HCT116 (cell line): ENCODE measurements at regions not wholly inside any gene's neighbourhood (a gene's known extent, or its start where the extent isn't known, plus 50 kb on each side); places are given as distances from the start of the nearest gene placed in this dataset.

ENCODE experiments used
- CTCF ChIP-seq, 3 experiments: fragments of 200-600 bp in 1 of 3; sonication (generic) in 1 of 3; IDR thresholded peaks in 2 of 3; conservative IDR thresholded peaks in 1 of 3; 2 replicates each; pipeline ENCODE4 v1.5.1; 2012 to 2017; ENCODE audit warnings: low read depth in 2 of 3, low read length in 2 of 3, antibody characterized with exemption in 1 of 3, borderline replicate concordance in 1 of 3, control low read depth in 1 of 3, mild to moderate bottlenecking in 1 of 3, mixed read lengths in 1 of 3, mixed run types in 1 of 3, moderate library complexity in 1 of 3; ENCODE audit not compliant: insufficient read depth in 1 of 3
- EZH2 ChIP-seq: fragments of 200-600 bp; sonication (generic); IDR thresholded peaks from 2 replicates; pipeline ENCODE4 v1.6.1; 2017; ENCODE audit warnings: antibody characterized with exemption, mixed run types
- POLR2A ChIP-seq: IDR thresholded peaks from 2 replicates; pipeline ENCODE4 v1.7.0; 2011; ENCODE audit warnings: borderline replicate concordance; ENCODE audit not compliant: insufficient read depth, insufficient read length; ENCODE audit errors: extremely low read depth
- POLR2AphosphoS5 ChIP-seq: IDR thresholded peaks from 2 replicates; pipeline ENCODE4 v1.6.1; 2011; ENCODE audit warnings: mild to moderate bottlenecking, low read depth, low read length, moderate library complexity
- YY1 ChIP-seq: IDR thresholded peaks from 2 replicates; pipeline ENCODE4 v1.6.1; 2011; ENCODE audit warnings: low read length, low read depth, moderate library complexity, mild to moderate bottlenecking; ENCODE audit not compliant: insufficient replicate concordance; ENCODE audit errors: extremely low read depth
- ZFX ChIP-seq: fragments of 450-650 bp; IDR thresholded peaks from 2 replicates; pipeline ENCODE4 v1.6.1; 2017
- ZNF274 ChIP-seq: fragments of 200-500 bp; sonication (Bioruptor generic); IDR thresholded peaks from 2 replicates; pipeline ENCODE4 v1.6.1; 2014; ENCODE audit warnings: mild to moderate bottlenecking, low read depth, low read length, inconsistent platforms

DNA sequence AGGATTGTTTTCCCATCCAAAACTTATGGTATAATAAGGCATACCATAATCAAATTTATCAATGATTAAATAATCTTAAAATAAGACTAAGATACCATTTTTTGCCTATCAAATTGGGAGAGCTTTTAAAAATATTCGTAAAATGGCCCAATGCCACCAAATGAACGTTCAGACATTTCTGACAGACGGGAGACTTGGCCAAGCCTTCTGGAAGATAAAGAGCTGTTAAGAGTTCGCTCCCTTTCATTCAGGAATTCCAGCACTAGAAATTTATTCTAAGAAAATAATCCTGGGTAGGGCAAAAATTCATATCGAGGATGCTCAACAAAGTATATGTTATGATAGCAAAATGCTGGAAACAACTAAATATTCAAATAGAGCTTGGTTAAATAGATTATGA lies 85.6 kb upstream of the NEO1 start:
- TF ChIP-seq CTCF (IDR thresholded peaks at IDR 0.05 in 2 of 3, conservative IDR thresholded peaks at IDR 0.05 in 1 of 3; ENCODE audit: borderline replicate concordance in 1 of 3, insufficient read depth in 1 of 3, low read depth in 2 of 3, low read length in 2 of 3) (no peak), POLR2AphosphoS5 (no peak), ZNF274 (no peak), POLR2A (no peak), EZH2 (no peak), ZFX (no peak), YY1 (no peak)
